Prostate gland (tissue), 2 donors: ENCODE measurements at regions not wholly inside any gene's neighbourhood (a gene's known extent, or its start where the extent isn't known, plus 50 kb on each side); places are given as distances from the start of the nearest gene placed in this dataset.

Experiments used
- DNase-seq: peaks from one replicate; pipeline ENCODE4 v3.0.0-alpha.2; 2019; ENCODE audit warnings: low spot score
- H3K27ac ChIP-seq, 2 donors: fragments of 200-600 bp; sonication (generic); 2 replicates each; pipeline ENCODE4 v1.5.1; 2017 to 2019
- H3K27me3 ChIP-seq: fragments of 200-600 bp; sonication (generic); replicated peaks from 2 replicates; pipeline ENCODE4 v1.5.1; 2019; ENCODE audit not compliant: insufficient read depth
- H3K36me3 ChIP-seq, 2 donors: fragments of 200-600 bp; sonication (generic); 1 replicate in 1 of 2; 2 replicates in 1 of 2; pipeline versions ENCODE4 v1.5.1 to v1.8.1; 2017 to 2019
- H3K4me1 ChIP-seq: fragments of 200-600 bp; sonication (generic); replicated peaks from 2 replicates; pipeline ENCODE4 v1.5.1; 2019
- H3K4me3 ChIP-seq, 2 donors: fragments of 200-600 bp; sonication (generic); 2 replicates each; pipeline ENCODE4 v1.5.1; 2017 to 2019
- H3K9me3 ChIP-seq: fragments of 200-600 bp; sonication (generic); 2 replicates; pipeline ENCODE4 v1.5.1; 2017
- CTCF ChIP-seq, 4 experiments: fragments of 200-600 bp in 2 of 4; fragments of 450-650 bp in 2 of 4; sonication (generic) in 2 of 4; IDR thresholded peaks; 1 replicate in 3 of 4; 2 replicates in 1 of 4; pipeline ENCODE4 v1.5.1; 2016 to 2019; ENCODE audit warnings: antibody characterized with exemption in 4 of 4, mild to moderate bottlenecking in 2 of 4, moderate library complexity in 2 of 4
- POLR2A ChIP-seq: fragments of 450-650 bp; IDR thresholded peaks from one replicate; pipeline ENCODE4 v1.6.1; 2016; ENCODE audit warnings: antibody characterized with exemption, mild to moderate bottlenecking
- POLR2AphosphoS5 ChIP-seq: sonication (generic); formaldehyde crosslinking; IDR thresholded peaks from one replicate; pipeline ENCODE4 v1.6.1; 2017; ENCODE audit warnings: antibody characterized with exemption
- WGBS: methylation state at CpG from one replicate; pipeline ENCODE4 v1.1.5; 2018; 5-methylcytosine and 5-hydroxymethylcytosine counted together
- intact Hi-C: fragments of 100-400 bp; cut with DNase I; formaldehyde crosslinking; loops from one replicate; pipeline ENCODE4 v1.14.2; 2022

GRCh38 chr15:68487087-68487843 is 55.3 kb upstream of the ITGA11 start:
- Histone ChIP-seq H3K27me3 (no peaks in the 10 kb centered on the region), H3K27ac (peak overlapping the region; percentile 37 to 67), H3K4me3 (no peak overlapping the region), H3K4me1 (no peaks in the 10 kb centered on the region), H3K9me3 (no peaks in the 10 kb centered on the region), H3K36me3 (no peaks in the 10 kb centered on the region)
- DNase-seq, result peak; percentile 44
- peak; percentile 60 for TF ChIP-seq POLR2AphosphoS5
- no peak for TF ChIP-seq POLR2A
- WGBS, result 21% methylated on average over 5 of the region's 5 CpGs
- intact Hi-C loops, result no loop called here

- no peaks in the 10 kb centered on the region for H3K36me3 ChIP-seq
- no peak for TF ChIP-seq POLR2A
- no peak for TF ChIP-seq CTCF (IDR thresholded peaks at IDR 0.05)
- TF ChIP-seq POLR2AphosphoS5, result peak; percentile 84
- intact Hi-C loops, result no loop called here
- H3K4me1 ChIP-seq, result no peaks in the 10 kb centered on the region
- no peaks in the 10 kb centered on the region for H3K9me3 ChIP-seq
- no peaks in the 10 kb centered on the region for H3K27me3 ChIP-seq
- no peak overlapping the region for H3K4me3 ChIP-seq
- WGBS, result 39% methylated on average over 5 of the region's 5 CpGs
- no peak for DNase-seq
- H3K27ac ChIP-seq, result peak overlapping the region in 1 of 2 donors; percentile 67
Measured at GRCh38 chr15:68488290-68488689, 56.3 kb upstream of the ITGA11 start.

- no peak for TF ChIP-seq CTCF (IDR thresholded peaks at IDR 0.05)
- intact Hi-C loops, result no loop called here
- H3K36me3 ChIP-seq, result no peaks in the 10 kb centered on the region
Measured at GRCh38 chr15:68488966-68489365, 57.0 kb upstream of the ITGA11 start.

GRCh38 chr15:68489421-68489820 is 57.5 kb upstream of the ITGA11 start:
- DNase-seq, result no peak
- Histone ChIP-seq H3K4me3 (no peak overlapping the region), H3K4me1 (no peaks in the 10 kb centered on the region), H3K27me3 (no peaks in the 10 kb centered on the region), H3K27ac (no peak overlapping the region), H3K9me3 (no peaks in the 10 kb centered on the region), H3K36me3 (no peaks in the 10 kb centered on the region)
- 78% methylated on average over 3 of the region's 3 CpGs for WGBS
- TF ChIP-seq CTCF (IDR thresholded peaks at IDR 0.05), result no peak
- TF ChIP-seq POLR2AphosphoS5, result no peak
- no peak for TF ChIP-seq POLR2A
- intact Hi-C loops, result no loop called here

More at GRCh38 chr15:68488966-68489365, 57.0 kb upstream of the ITGA11 start:
- Histone ChIP-seq H3K27ac (no peak overlapping the region), H3K4me1 (no peaks in the 10 kb centered on the region), H3K9me3 (no peaks in the 10 kb centered on the region), H3K4me3 (no peak overlapping the region), H3K27me3 (no peaks in the 10 kb centered on the region)
- 88% methylated on average over 5 of the region's 5 CpGs for WGBS
- no peak for DNase-seq

- Histone ChIP-seq H3K36me3 (no peaks in the 10 kb centered on the region), H3K9me3 (no peaks in the 10 kb centered on the region), H3K27me3 (no peaks in the 10 kb centered on the region), H3K4me3 (no peak overlapping the region), H3K27ac (no peak overlapping the region), H3K4me1 (no peaks in the 10 kb centered on the region)
- 86% methylated on average over 5 of the region's 5 CpGs for WGBS
- intact Hi-C loops, result no loop called here
- TF ChIP-seq POLR2A, result no peak
- TF ChIP-seq CTCF (IDR thresholded peaks at IDR 0.05), result no peak
- TF ChIP-seq POLR2AphosphoS5, result no peak
- no peak for DNase-seq
Measured at GRCh38 chr15:68491415-68492106, 59.6 kb upstream of the ITGA11 start.
